Smooth muscle cell (in vitro differentiated cells): ENCODE measurements at regions not wholly inside any gene's neighbourhood (a gene's known extent, or its start where the extent isn't known, plus 50 kb on each side); places are given as distances from the start of the nearest gene placed in this dataset.

ENCODE experiments used
- DNase-seq: peaks from one replicate; lab custom pipeline; 2025; ENCODE audit not compliant: unreplicated experiment; lab: John Stamatoyannopoulos, UW
- H2AFZ ChIP-seq: fragments of 200-600 bp; sonication (generic); 2 replicates; pipeline ENCODE4 v1.6.0; 2016; ENCODE audit warnings: antibody characterized with exemption, low read depth, mild to moderate bottlenecking
- H3F3A ChIP-seq: fragments of 200-600 bp; sonication (generic); 2 replicates; pipeline ENCODE4 v1.6.0; 2017; ENCODE audit warnings: antibody characterized with exemption, low read depth
- H3K27ac ChIP-seq: fragments of 200-600 bp; sonication (generic); 2 replicates; pipeline ENCODE4 v1.5.1; 2016; ENCODE audit warnings: low read depth, mild to moderate bottlenecking
- H3K27me3 ChIP-seq: fragments of 200-600 bp; sonication (generic); 2 replicates; pipeline ENCODE4 v1.6.1; 2016; ENCODE audit warnings: low read depth, mild to moderate bottlenecking
- H3K36me3 ChIP-seq: fragments of 200-600 bp; sonication (generic); 2 replicates; pipeline ENCODE4 v1.5.1; 2016; ENCODE audit warnings: low read depth
- H3K4me1 ChIP-seq: fragments of 200-600 bp; sonication (generic); 2 replicates; pipeline ENCODE4 v1.5.1; 2016; ENCODE audit warnings: low read depth
- H3K4me2 ChIP-seq: fragments of 200-600 bp; sonication (generic); 2 replicates; pipeline ENCODE4 v1.6.0; 2016; ENCODE audit warnings: mild to moderate bottlenecking
- H3K4me3 ChIP-seq: fragments of 200-600 bp; sonication (generic); 2 replicates; pipeline ENCODE4 v1.5.1; 2016; ENCODE audit warnings: mild to moderate bottlenecking
- H3K79me2 ChIP-seq: fragments of 200-600 bp; sonication (generic); 2 replicates; pipeline ENCODE4 v1.6.0; 2016; ENCODE audit warnings: low read depth, mild to moderate bottlenecking
- H3K9ac ChIP-seq: fragments of 200-600 bp; sonication (generic); 2 replicates; pipeline ENCODE4 v1.6.0; 2016; ENCODE audit warnings: low read depth
- H3K9me3 ChIP-seq: fragments of 200-600 bp; sonication (generic); replicated peaks from 2 replicates; pipeline ENCODE4 v1.5.1; 2016; ENCODE audit warnings: low read depth
- H4K20me1 ChIP-seq: fragments of 200-600 bp; sonication (generic); 2 replicates; pipeline ENCODE4 v1.6.0; 2016; ENCODE audit warnings: low read depth
- CTCF ChIP-seq: fragments of 200-600 bp; sonication (generic); IDR thresholded peaks from 2 replicates; pipeline ENCODE4 v1.5.1; 2017; ENCODE audit warnings: borderline replicate concordance, mild to moderate bottlenecking, antibody characterized with exemption; ENCODE audit not compliant: insufficient read depth, poor library complexity, severe bottlenecking
- WGBS: methylation state at CpG from one replicate; pipeline ENCODE4 v1.1.7; 2016; ENCODE audit warnings: low lambda C conversion rate; 5-methylcytosine and 5-hydroxymethylcytosine counted together

GRCh38 chr9:82495884-82496777 lies 507.6 kb downstream of the SPATA31D1 start:
- Histone ChIP-seq H3K4me2 (no peak overlapping the region), H3K4me3 (no peak overlapping the region), H3K36me3 (no peaks in the 10 kb centered on the region), H3K27me3 (peaks cover 29% of the 10 kb centered on the region), H3K4me1 (no peaks in the 10 kb centered on the region), H3K79me2 (no peaks in the 10 kb centered on the region), H3K9ac (no peak overlapping the region), H3K27ac (no peak overlapping the region), H3F3A (no peaks in the 10 kb centered on the region), H3K9me3 (no peaks in the 10 kb centered on the region), H2AFZ (no peak overlapping the region), H4K20me1 (no peaks in the 10 kb centered on the region)
- TF ChIP-seq CTCF, result no peak
- 95% methylated on average over 15 of the region's 16 CpGs for WGBS
- DNase-seq, result no peak

- no peak overlapping the region for H3K9ac ChIP-seq
- no peak overlapping the region for H3K4me2 ChIP-seq
- no peaks in the 10 kb centered on the region for H3K9me3 ChIP-seq
- WGBS, result 46% methylated on average over 3 of the region's 3 CpGs
- H3K36me3 ChIP-seq, result no peaks in the 10 kb centered on the region
- H3F3A ChIP-seq, result no peaks in the 10 kb centered on the region
- no peaks in the 10 kb centered on the region for H3K4me1 ChIP-seq
- H2AFZ ChIP-seq, result peak overlapping the region; percentile 15
- H3K4me3 ChIP-seq, result no peak overlapping the region
- no peak for TF ChIP-seq CTCF
- H4K20me1 ChIP-seq, result no peaks in the 10 kb centered on the region
- H3K27ac ChIP-seq, result no peak overlapping the region
- no peak for DNase-seq
- no peaks in the 10 kb centered on the region for H3K79me2 ChIP-seq
- H3K27me3 ChIP-seq, result peaks cover 14% of the 10 kb centered on the region
These were observed 510.2 kb downstream of the SPATA31D1 start for GRCh38 chr9:82498541-82499317.

- H3F3A ChIP-seq, result no peaks in the 10 kb centered on the region
- no peaks in the 10 kb centered on the region for H3K36me3 ChIP-seq
- H3K9ac ChIP-seq, result no peak overlapping the region
- H3K4me3 ChIP-seq, result no peak overlapping the region
- no peaks in the 10 kb centered on the region for H3K9me3 ChIP-seq
- no peak overlapping the region for H3K4me2 ChIP-seq
- H3K4me1 ChIP-seq, result no peaks in the 10 kb centered on the region
- no peaks in the 10 kb centered on the region for H3K79me2 ChIP-seq
- H4K20me1 ChIP-seq, result no peaks in the 10 kb centered on the region
- no peak for DNase-seq
- peaks cover 10% of the 10 kb centered on the region for H3K27me3 ChIP-seq
- peak overlapping the region; percentile 15 for H2AFZ ChIP-seq
- no peak overlapping the region for H3K27ac ChIP-seq
- no peak for TF ChIP-seq CTCF
These were observed 510.8 kb downstream of the SPATA31D1 start for GRCh38 chr9:82499337-82499736.
